SKM-1 (cell line): ENCODE measurements at regions not wholly inside any gene's neighbourhood (a gene's known extent, or its start where the extent isn't known, plus 50 kb on each side); places are given as distances from the start of the nearest gene placed in this dataset.
"Not testable (repeated sequence)": the region's sequence is repeated elsewhere in the genome, so short reads cannot be mapped to it uniquely, and the experiment has no call there.

Experiments used
- DNase-seq: peaks from one replicate; lab custom pipeline; 2025; ENCODE audit not compliant: unreplicated experiment; lab: John Stamatoyannopoulos, UW

- no peak for DNase-seq
Observed at GRCh38 chr5:97576956-97577355, 393.9 kb upstream of the RIOK2 start.

- not testable (repeated sequence) for DNase-seq
Observed at GRCh38 chr5:97579977-97580376, 396.9 kb upstream of the RIOK2 start.

- no peak for DNase-seq
Observed at GRCh38 chr5:97580746-97581145, 397.7 kb upstream of the RIOK2 start.

GRCh38 chr5:97591781-97592180 is 408.7 kb upstream of the RIOK2 start:
- no peak for DNase-seq

GRCh38 chr5:97600486-97600885 is 417.4 kb upstream of the RIOK2 start:
- DNase-seq, result no peak

- DNase-seq, result no peak
Observed at GRCh38 chr5:97601651-97602050, 418.6 kb upstream of the RIOK2 start.

GRCh38 chr5:97606531-97606930 is 423.5 kb upstream of the RIOK2 start:
- DNase-seq, result no peak

GRCh38 chr5:97608501-97608900 is 425.5 kb upstream of the RIOK2 start:
- no peak for DNase-seq

- DNase-seq, result no peak
Observed at GRCh38 chr5:97618721-97619120, 435.7 kb upstream of the RIOK2 start.

- no peak for DNase-seq
Observed at GRCh38 chr5:97623441-97623840, 440.4 kb upstream of the RIOK2 start.

GRCh38 chr5:97624886-97625285 is 441.8 kb upstream of the RIOK2 start:
- DNase-seq, result no peak

GRCh38 chr5:97627272-97627671 is 444.2 kb upstream of the RIOK2 start:
- no peak for DNase-seq

GRCh38 chr5:97628031-97628430 is 445.0 kb upstream of the RIOK2 start:
- DNase-seq, result no peak

GRCh38 chr5:97628807-97629206 is 445.8 kb upstream of the RIOK2 start:
- no peak for DNase-seq

- no peak for DNase-seq
Observed at GRCh38 chr5:97629276-97629675, 446.2 kb upstream of the RIOK2 start.

GRCh38 chr5:97635553-97635952 is 452.5 kb upstream of the RIOK2 start:
- DNase-seq, result no peak

GRCh38 chr5:97636766-97637165 is 453.7 kb upstream of the RIOK2 start:
- no peak for DNase-seq

- DNase-seq, result no peak
Observed at GRCh38 chr5:97641081-97641480, 458.0 kb upstream of the RIOK2 start.

GRCh38 chr5:97644206-97644605 is 461.2 kb upstream of the RIOK2 start:
- DNase-seq, result no peak

GRCh38 chr5:97644896-97645295 is 461.8 kb upstream of the RIOK2 start:
- no peak for DNase-seq

- DNase-seq, result no peak
Observed at GRCh38 chr5:97657239-97657638, 474.2 kb upstream of the RIOK2 start.

- DNase-seq, result no peak
Observed at GRCh38 chr5:97658116-97658900, 475.3 kb upstream of the RIOK2 start.

- no peak for DNase-seq
Observed at GRCh38 chr5:97666783-97667182, 483.7 kb upstream of the RIOK2 start.
